GM19395 (cell line): ENCODE measurements at regions not wholly inside any gene's neighbourhood (a gene's known extent, or its start where the extent isn't known, plus 50 kb on each side); places are given as distances from the start of the nearest gene placed in this dataset.

Experiments
- ATAC-seq: cut with Tn5 transposase; IDR thresholded peaks from one replicate; pipeline ENCODE4 v1.9.1; 2021; ENCODE audit warnings: mild to moderate bottlenecking, moderate library complexity; ENCODE audit not compliant: unreplicated experiment

DNA sequence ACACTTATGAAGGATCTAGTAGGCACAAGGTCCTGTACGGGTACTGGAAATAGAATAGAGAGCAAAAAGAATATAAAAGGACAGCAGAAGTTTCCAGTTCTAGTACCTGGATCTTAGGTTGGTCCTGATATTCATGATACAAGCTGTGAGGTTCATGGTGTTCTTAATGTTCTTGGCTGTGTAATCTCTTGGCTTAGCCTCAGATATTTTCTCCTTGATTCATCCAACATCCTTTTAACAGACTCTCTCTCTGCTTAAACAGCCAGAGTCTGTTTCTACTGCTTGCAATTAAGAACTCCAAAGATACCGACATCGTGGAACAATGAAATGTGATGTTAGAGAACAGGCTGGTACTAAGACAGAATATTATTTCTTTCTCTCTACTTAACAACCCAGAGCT lies 49.9 kb downstream of the CNTN3 start:
- no peak for ATAC-seq

DNA sequence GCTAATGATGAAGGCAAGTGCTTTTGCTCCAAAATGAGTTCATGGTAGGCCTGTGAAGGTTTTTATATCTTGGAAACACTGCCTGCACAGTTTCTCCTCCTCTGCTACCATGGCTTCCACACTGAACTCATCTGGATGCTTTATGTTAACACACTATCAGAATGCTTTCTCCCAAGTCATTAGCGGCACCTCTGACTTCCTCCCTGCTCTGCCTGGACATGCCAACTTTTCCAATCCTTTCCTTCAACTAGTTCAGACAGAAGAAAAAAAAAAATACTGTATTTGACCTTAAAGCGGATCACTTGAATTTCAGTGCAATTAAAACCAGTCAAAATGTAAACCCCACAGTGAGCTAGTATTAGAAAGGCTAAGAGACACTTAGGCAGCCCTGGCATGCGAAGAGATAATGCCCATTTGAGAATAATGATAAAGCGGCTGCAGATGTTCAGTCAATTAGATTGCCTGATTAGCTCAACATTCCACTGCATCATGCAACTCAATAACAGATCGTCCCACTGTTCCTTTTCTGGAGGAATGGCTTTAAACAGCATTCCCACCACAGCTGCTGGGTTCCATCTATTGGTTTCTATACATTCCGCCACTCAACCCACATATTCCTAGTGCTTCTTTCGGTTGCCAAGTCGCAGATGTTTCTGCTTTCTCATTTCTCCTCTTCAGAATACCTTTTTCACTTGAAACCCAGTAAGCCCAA lies 51.7 kb downstream of the CNTN3 start:
- ATAC-seq, result no peak

DNA sequence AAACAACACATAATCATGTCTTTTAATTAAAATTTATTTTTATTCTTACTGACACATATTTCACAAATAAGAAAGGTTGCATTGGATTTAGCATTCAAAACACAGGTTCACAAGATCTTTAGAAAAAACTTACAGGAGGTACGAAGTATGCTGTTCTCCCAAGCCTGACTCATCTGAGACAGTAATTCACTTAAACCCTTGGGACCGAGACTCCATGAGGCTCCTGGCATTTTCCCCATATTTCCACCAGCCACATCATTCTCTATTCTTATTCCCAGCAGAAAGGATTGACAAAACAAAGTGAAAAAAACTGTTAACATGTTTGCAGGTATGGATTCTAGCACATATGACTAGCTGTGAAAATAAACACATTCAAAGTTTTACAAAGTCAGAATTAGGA lies 52.6 kb downstream of the CNTN3 start:
- ATAC-seq, result no peak

DNA sequence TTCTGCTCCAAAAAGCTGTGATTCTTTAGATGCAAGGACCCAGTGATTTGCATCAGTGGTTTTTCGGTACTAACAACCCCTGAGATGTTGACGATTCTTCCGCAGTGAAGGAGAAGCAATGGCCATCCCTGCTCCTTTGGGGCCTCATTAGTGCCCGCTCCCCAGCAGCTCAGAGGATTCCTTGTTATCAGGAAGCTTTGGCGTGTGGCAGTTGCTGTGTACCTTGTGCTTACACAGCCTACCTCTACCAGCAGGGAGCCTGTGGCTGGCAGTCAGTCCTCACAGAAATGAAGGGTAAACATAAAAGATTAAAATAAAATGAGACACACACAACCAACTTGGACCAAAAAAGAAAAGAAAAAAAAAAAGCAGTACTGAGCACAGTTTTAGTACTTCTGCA lies 55.2 kb downstream of the CNTN3 start:
- no peak for ATAC-seq

DNA sequence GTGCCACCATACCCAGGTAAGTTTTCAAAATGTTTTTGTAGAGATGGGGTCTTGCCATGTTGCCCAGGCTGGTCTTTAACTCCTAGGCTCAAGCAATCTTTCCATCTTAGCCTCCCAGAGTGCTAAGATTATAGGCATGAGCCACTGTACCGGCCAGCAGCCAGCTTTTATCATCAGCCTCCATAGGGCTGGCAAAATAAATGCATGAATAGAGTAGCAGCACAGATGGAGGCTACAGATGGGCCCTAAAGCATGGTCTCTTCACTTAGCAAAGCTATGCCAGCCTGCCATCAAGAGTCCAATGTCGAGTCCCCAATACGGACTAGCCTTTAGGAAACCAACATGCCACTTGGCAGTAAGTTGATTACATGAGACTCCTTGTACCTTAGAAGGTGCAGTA lies 63.8 kb downstream of the CNTN3 start:
- ATAC-seq, result no peak

DNA sequence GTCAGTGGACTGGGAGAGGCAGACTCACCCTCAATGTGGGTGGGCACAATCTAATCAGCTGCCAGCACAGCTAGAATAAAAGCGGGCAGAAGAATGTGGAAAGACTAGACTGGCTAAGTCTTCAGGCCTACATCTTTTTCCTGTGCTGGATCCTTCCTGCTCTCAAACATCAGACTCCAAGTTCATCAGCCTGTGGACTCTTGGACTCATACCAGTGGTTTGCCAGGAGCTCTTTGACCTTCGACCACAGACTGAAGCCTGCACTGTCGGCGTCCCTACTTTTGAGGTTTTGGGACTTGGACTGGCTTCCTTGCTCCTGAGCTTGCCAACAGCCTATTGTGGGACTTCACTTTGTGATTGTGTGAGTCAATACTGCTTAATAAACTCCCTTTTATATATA lies 68.0 kb downstream of the CNTN3 start:
- ATAC-seq, result no peak

DNA sequence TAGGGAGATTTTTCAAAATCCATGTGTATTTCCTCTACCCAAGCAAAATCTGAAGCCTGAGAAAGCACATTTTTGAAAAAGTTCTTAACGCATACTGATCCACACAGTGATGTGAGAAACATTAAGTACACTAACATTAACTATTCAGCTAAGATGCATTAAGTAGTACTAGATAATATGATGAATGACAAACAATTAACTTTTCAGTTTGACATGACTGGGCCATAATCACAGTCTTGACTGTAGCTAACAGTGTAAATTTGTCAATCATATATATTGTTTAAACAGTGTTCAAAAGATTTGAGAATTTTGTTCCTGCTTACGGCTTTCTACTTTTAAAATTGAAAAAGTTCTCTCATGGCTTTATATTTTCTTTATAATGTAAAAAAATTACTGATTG lies 72.0 kb downstream of the CNTN3 start:
- no peak for ATAC-seq

DNA sequence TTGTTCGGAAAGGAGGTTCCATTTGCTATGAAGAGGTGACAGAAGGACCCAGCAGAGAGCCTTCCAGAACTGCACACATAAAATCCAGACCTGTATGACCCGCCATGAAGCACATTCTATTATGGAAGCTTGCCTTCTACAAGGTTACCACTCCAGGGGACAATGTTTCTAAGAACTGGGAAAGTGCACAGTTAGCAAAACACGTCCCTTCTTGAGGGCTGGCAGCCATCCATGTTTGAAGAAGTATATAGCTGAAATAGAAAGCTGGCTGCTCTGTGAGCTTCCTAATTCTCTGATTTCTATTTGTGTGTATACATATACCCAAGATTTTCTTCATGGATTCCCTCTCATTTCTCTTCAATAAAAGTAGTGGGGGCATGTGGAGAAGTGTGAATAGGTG lies 74.6 kb downstream of the CNTN3 start:
- ATAC-seq, result no peak

DNA sequence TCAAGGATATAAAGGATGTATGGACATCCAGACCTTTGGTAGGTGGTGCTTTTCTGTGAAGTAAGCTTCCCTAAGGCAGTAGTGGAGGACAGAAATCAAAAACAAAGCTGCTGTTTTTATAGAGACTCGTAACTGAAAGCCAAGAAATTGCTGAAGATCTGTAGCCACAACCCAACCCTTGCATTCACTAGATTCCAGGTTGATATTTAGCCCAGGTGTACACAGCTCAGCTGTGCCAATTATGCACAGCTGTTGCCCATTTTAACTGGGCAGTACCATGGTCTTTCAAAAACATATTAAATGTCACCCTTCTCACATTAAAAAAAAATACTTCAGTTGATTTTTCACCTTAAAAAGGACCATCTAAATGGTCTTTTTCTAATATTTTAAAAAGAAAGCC lies 75.8 kb downstream of the CNTN3 start:
- ATAC-seq, result no peak

DNA sequence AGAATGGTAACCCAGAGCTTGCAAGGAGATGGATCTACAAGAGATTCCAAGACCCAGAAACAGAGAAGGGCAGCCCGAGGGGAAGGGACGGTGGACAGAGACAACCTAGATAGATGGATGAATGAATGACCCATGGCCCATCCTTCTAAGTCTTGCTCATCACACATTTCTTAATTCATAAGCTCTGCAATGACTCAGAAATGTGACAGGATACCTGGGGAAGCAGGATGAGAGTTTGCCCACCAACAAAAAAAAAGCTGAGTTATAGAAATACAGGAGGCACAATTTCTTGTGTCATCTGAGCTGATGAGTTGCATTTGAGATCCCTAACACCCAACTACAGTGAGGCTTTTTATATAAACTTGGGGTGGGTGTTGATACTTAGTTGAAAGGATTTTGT lies 76.6 kb downstream of the CNTN3 start:
- no peak for ATAC-seq

DNA sequence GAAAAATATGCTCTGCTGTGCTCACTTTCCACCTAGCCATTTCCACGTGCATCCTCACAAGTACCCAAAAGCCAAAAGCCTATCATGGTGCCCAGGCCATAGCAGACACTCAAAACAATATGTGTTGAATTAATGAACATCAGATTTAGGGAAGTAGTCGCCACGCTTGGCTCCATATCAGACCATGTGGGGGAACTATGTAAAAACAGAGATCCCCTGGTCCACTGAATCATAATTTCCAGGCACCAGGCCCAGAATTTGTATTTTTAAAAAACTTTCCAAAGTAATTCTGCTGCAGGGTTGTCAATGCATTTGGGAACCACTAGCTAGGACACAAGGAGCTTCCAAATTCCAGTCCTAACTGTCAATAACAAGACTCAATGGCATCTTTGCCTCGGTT lies 77.3 kb downstream of the CNTN3 start:
- no peak for ATAC-seq

DNA sequence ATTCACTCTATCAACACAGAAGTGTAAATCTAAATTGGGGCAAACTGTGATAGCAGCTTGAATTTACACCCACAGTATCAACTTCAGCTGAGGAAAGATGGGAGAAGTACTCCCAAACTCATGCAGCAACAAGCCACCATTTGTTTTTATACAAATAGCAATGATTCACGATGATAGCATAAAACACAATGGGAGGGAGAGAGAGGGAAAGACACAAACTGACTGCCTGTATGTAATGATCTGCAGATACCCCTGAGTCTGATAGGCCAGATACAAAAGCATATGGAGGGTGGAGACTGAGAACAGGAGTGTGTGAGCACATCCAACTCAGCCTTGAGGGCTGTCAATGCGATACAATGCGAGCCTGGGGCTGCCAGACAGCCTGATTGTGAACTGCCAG lies 79.2 kb downstream of the CNTN3 start:
- ATAC-seq, result no peak

DNA sequence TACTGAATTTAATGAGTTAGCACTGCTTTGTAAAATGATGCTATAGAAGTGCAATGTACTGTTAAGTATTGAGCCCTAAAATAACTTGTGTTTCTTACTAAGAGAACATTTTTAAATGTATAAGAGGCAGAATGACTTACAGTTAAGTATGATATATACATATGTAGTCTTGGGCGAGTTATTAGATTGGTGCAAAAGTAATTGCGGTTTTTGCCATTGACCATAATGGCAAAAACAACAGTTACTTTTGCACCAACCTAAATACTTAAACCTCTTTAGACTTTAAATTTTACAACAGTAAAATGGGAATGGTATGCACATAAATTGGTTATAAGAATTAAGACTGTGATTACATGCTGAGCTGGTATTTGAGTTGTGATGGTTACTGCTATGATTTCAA lies 79.8 kb downstream of the CNTN3 start:
- no peak for ATAC-seq

DNA sequence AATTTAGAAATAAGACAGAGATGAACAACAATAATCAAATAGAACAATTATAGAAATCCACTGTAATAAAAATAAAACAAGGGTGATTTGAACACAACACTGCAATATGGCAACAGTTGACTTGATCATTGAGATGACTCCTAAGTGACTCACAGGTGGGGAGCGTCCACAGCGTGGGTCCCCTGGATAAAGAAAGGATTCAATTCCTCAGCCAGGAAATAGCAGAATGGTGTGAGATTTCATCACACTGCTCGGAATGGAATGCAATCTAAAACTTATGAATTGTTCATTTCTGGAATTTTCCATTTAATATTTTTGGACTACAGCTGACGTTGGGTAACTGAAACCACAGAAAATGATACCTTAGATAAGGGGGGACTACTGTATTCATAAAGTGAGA lies 82.0 kb downstream of the CNTN3 start:
- no peak for ATAC-seq

DNA sequence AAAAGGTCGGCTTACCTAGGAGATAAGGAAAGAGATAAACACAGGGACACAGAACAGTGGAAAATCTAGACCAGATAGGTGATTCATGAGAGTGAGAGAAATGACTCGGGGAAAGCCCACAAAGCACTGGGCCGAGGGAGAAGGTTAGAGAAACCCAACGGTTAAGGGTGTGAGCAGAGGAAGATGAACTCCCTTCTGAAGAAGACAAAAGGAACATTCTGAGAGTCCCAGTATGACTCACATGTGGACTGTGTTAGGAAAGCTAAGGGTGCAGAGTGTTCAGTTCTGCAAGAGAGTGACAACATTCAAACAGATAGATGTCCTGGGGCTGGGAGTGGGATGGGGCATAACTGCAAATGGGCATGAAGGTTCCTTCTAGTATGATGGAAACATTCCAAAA lies 83.0 kb downstream of the CNTN3 start:
- ATAC-seq, result no peak

DNA sequence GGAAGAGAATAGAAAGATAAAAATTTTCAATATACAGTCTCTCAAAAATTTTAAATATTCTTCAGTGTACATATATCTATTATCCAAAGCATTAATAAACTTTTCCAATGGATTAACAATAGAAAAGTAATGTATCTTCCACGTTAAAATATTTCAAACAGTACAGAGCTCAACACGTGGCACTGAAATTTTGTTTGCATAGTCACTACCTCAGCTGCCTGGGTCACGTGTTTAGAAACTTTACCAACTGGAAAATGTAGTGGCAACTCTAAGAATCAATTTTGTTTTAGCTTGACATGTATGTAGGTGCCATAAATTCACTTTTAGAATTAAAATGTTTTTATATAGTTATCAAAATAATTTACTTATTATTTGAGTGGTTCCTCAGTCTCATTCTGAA lies 85.3 kb downstream of the CNTN3 start:
- no peak for ATAC-seq

DNA sequence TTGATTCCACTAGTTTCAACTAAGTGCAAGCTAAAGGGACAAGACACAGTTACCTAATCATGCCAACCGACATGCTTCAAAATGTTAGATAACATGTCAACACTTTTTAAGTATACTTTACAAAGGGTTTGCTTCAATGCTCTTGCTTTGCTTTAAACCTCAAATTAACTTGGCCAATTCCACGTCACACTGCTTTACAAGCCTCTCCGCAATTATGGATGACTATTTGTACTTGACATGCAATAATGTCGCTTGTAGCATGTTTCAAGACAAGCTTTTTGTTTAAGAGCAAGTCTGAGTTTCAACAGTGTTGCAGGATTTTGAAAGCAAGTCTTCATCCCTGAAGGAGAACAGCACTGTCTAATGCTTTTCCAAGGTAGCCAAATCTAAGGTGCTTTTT lies 86.9 kb downstream of the CNTN3 start:
- no peak for ATAC-seq

DNA sequence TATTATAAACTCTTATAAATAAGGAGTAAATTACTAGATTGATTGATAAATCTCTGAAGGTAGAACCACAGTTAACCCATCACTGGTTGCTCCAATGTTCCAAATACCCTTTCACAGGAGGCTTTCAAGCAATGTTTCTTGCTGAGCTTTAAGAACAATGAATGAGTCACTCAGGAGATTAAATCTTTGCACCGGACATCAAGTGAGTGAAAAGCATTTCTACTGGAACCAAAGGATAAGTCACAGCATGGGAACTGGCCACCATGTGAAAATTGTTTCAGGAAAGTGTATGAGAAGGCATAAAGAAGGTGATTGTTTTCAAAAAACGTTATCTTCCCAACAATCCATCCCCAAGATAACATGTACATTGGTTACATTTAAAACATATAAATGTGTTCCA lies 90.6 kb downstream of the CNTN3 start:
- no peak for ATAC-seq

DNA sequence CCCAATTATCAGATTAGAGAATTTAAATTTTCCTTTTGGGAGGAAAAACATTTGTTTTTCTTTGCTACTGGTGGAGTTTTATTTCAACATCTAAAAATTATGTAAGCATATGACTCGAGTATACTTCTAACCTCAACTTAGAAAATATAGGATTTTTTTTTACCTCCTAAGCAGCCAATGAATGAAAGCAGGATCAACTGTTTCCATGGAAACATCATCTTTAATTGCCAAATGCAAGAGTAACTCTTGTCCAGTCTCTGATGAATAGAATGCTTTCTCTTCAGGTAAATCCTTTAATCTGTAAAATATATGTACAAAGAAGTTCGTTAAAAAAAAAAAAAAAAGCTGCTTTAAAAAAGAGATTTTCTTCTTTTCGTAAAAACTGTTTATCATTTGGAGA lies 93.6 kb downstream of the CNTN3 start:
- no peak for ATAC-seq

DNA sequence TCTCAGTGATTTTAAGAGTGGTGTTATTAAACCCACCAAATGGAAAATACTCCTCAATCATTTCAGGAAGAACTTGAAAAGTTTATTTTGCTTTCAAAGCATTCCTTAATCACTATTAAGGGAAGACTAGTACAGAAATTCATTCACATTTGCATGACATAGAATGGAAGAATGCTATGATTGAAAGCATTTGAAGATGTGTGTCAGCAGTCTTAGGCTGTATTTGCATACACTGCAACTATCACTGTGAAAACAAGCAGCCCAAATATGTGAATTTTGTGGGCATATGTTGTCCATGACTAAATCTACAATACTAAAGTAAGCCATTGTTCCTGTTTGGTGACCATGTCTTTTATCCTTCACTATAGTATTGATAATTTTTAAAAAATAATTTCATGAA lies 95.8 kb downstream of the CNTN3 start:
- ATAC-seq, result no peak

DNA sequence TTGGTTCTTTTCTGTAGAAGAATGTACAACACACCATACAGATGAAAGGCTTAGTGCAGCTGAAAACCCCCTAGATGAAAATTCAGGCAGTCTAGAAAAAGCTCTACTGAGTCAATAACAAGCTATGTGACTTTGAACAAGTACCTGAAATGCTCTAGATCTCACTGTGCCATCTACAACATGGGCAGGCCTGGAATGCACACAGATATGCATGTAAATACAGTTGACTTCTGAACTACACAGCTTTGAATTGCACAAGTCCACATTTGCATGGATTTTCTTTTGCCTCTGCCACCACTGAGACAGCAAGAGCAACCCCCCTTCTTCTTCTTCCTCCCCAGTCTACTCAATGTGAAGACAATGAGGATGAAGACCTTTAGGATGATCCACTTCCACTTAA lies 98.4 kb downstream of the CNTN3 start:
- ATAC-seq, result no peak

DNA sequence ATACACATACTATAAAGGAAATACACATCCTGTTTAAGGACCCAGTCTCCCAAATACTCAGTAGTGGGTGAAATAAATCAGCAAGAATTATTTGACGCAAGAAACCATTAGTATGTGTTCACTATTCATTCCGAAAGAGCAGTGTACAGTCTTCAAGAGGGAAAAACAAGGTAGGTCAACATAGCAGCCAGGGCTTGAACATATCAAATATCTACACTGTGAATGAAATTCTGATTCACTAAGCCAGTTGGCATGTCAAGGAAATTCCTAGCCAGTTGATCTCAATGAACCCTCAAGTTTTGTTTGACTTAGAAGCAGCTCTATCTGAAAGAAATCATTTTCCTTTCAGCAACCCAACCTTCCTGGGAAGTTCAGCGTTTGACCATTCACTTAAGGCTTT lies 99.0 kb downstream of the CNTN3 start:
- ATAC-seq, result no peak

DNA sequence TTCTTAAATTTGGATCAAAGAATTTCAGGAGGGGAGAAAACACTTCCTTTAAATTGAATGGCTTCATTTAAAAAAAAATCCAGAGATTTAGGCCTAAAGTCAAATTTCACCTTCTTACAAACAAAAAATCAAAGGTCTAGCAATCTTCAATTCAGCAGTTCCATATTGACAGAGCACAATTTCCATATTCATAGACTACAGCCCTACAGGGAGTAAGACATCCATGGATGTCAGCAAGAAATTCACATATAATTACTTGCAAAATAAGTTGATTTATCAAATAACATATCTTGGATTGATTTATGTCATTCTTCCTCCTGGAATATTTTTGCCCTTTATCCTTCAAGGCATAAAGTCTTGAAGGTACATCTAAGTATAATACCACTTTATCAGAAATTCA lies 103.4 kb downstream of the CNTN3 start:
- ATAC-seq, result no peak
